ENCODE measurements at regions not wholly inside any gene's neighbourhood (a gene's known extent, or its start where the extent isn't known, plus 50 kb on each side); places are given as distances from the start of the nearest gene placed in this dataset.

GRCh38 chr5:2335733-2336515, 415.6 kb downstream of the IRX2 start:
- TF ChIP-seq POLR2AphosphoS5 (IDR thresholded peaks at IDR 0.05) (no peak), CTCF (IDR thresholded peaks at IDR 0.05) (no peak)
